NT2/D1 (cell line): ENCODE measurements at regions not wholly inside any gene's neighbourhood (a gene's known extent, or its start where the extent isn't known, plus 50 kb on each side); places are given as distances from the start of the nearest gene placed in this dataset.

Experiments
- SUZ12 ChIP-seq: IDR thresholded peaks from 2 replicates; pipeline ENCODE4 v1.6.1; 2011; ENCODE audit not compliant: insufficient read length, insufficient read depth; ENCODE audit errors: extremely low read depth
- YY1 ChIP-seq: IDR thresholded peaks from 2 replicates; pipeline ENCODE4 v1.6.1; 2011; ENCODE audit not compliant: insufficient read length, insufficient read depth
- ZNF274 ChIP-seq: IDR thresholded peaks from 2 replicates; pipeline ENCODE4 v1.6.1; 2011; ENCODE audit warnings: mild to moderate bottlenecking, low read depth, low read length

- no peak for TF ChIP-seq SUZ12
- TF ChIP-seq YY1 = no peak
- TF ChIP-seq ZNF274 = no peak
Observed at GRCh38 chr11:122516686-122517085, 138.8 kb upstream of the UBASH3B start.
